Body of pancreas (tissue), 4 donors: ENCODE measurements at regions not wholly inside any gene's neighbourhood (a gene's known extent, or its start where the extent isn't known, plus 50 kb on each side); places are given as distances from the start of the nearest gene placed in this dataset.

Experiments used
- ATAC-seq: fragments of 150-250 bp; one replicate; pipeline ENCODE4 v1.9.1; 2016
- DNase-seq, 4 donors: peaks; one replicate each; pipeline ENCODE4 v3.0.0-alpha.2; 2019
- H3K27ac ChIP-seq, 4 donors: fragments of 200-600 bp; sonication (generic); 1 replicate in 3 of 4; 2 replicates in 1 of 4; pipeline versions ENCODE4 v1.5.1 to v1.6.1; 2016 to 2019; ENCODE audit warnings: mild to moderate bottlenecking in 1 of 4, mixed read lengths in 1 of 4, moderate library complexity in 1 of 4
- H3K27me3 ChIP-seq, 2 donors: fragments of 200-600 bp; sonication (generic); one replicate each; pipeline ENCODE4 v1.6.0; 2016; ENCODE audit warnings: mild to moderate bottlenecking in 1 of 2
- H3K36me3 ChIP-seq, 2 donors: fragments of 200-600 bp; sonication (generic); replicated peaks in 1 of 2; 2 replicates each; pipeline ENCODE4 v1.5.1; 2016; ENCODE audit warnings: low read depth in 2 of 2; ENCODE audit not compliant: insufficient read depth in 1 of 2
- H3K4me1 ChIP-seq: fragments of 200-600 bp; sonication (generic); one replicate; pipeline ENCODE4 v1.6.0; 2016
- H3K4me3 ChIP-seq, 2 donors: fragments of 200-600 bp; sonication (generic); 1 replicate in 1 of 2; 2 replicates in 1 of 2; pipeline ENCODE4 v1.5.1; 2016 to 2019
- H3K9me3 ChIP-seq, 3 donors: fragments of 200-600 bp; sonication (generic); 1 replicate in 2 of 3; 2 replicates in 1 of 3; pipeline ENCODE4 v1.5.1; 2016
- POLR2A ChIP-seq, 3 donors: fragments of 450-650 bp; IDR thresholded peaks; one replicate each; pipeline ENCODE4 v1.6.1; 2016; ENCODE audit warnings: antibody characterized with exemption in 3 of 3, mild to moderate bottlenecking in 2 of 3
- WGBS, 2 donors: methylation state at CpG; one replicate each; pipeline ENCODE4 v1.1.5; 2017; 5-methylcytosine and 5-hydroxymethylcytosine counted together
- intact Hi-C: fragments of 100-400 bp; cut with DNase I; formaldehyde crosslinking; loops from one replicate; pipeline ENCODE4 v1.15.1; 2023
- TF ChIP-seq, protein P1 (sequence below), 7 experiments: fragments of 450-650 bp in 4 of 7; fragments of 200-600 bp in 3 of 7; sonication (generic) in 3 of 7; IDR thresholded peaks; one replicate each; pipeline ENCODE4 v1.5.1; 2016 to 2019; ENCODE audit warnings: antibody characterized with exemption in 7 of 7

DNA sequence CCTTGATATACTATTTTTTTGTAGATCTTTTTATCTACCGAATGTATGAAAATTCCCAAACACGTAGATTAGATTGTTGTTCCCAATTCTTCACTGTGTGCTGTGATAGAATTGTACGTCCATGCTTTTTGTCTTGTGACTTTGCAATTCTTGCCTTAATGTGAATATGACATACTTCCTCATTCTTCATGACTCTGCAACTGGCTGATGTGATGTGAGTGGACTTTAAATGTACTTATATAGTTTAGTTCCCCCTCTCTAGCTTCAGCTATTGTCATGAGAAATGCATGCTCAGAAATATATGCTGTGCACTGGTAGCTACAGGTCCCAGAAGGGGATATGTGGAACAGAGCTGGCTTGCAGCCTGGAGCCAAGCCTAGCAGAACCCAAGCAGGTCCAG, 89.4 kb downstream of the FTHL17 start:
- H3K4me1 ChIP-seq = no peaks in the 10 kb centered on the region
- H3K9me3 ChIP-seq = no peaks in the 10 kb centered on the region
- intact Hi-C loops = no loop called here
- ATAC-seq = no peak
- no peaks in the 10 kb centered on the region for H3K36me3 ChIP-seq
- H3K27ac ChIP-seq = no peak overlapping the region
- no peak for DNase-seq
- TF ChIP-seq, protein P1, sequence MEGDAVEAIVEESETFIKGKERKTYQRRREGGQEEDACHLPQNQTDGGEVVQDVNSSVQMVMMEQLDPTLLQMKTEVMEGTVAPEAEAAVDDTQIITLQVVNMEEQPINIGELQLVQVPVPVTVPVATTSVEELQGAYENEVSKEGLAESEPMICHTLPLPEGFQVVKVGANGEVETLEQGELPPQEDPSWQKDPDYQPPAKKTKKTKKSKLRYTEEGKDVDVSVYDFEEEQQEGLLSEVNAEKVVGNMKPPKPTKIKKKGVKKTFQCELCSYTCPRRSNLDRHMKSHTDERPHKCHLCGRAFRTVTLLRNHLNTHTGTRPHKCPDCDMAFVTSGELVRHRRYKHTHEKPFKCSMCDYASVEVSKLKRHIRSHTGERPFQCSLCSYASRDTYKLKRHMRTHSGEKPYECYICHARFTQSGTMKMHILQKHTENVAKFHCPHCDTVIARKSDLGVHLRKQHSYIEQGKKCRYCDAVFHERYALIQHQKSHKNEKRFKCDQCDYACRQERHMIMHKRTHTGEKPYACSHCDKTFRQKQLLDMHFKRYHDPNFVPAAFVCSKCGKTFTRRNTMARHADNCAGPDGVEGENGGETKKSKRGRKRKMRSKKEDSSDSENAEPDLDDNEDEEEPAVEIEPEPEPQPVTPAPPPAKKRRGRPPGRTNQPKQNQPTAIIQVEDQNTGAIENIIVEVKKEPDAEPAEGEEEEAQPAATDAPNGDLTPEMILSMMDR (IDR thresholded peaks at IDR 0.05) = no peak
- no peak for TF ChIP-seq POLR2A (IDR thresholded peaks at IDR 0.05)
- 79 to 84% methylated on average over 3 of the region's 3 CpGs for WGBS, 2 donors
- H3K4me3 ChIP-seq = no peak overlapping the region
- no peaks in the 10 kb centered on the region for H3K27me3 ChIP-seq

GRCh38 chrX:30981968-30982367, 89.9 kb downstream of the FTHL17 start:
- Histone ChIP-seq H3K4me1 (no peaks in the 10 kb centered on the region), H3K27me3 (no peaks in the 10 kb centered on the region), H3K36me3 (no peaks in the 10 kb centered on the region), H3K4me3 (no peak overlapping the region), H3K9me3 (no peaks in the 10 kb centered on the region), H3K27ac (no peak overlapping the region)
- DNase-seq = no peak
- 93 to 100% methylated on average over 2 of the region's 2 CpGs for WGBS, 2 donors
- intact Hi-C loops = no loop called here
- TF ChIP-seq, protein P1 (IDR thresholded peaks at IDR 0.05) = no peak
- TF ChIP-seq POLR2A (IDR thresholded peaks at IDR 0.05) = no peak
- ATAC-seq = no peak

GRCh38 chrX:30979271-30979670, 90.2 kb upstream of the TAB3 start:
- ATAC-seq = no peak
- H3K4me3 ChIP-seq = no peak overlapping the region
- no peaks in the 10 kb centered on the region for H3K4me1 ChIP-seq
- TF ChIP-seq POLR2A (IDR thresholded peaks at IDR 0.05) = no peak
- TF ChIP-seq, protein P1 (IDR thresholded peaks at IDR 0.05) = no peak
- 60 to 62% methylated on average over 1 of the region's 1 CpG for WGBS, 2 donors
- no peaks in the 10 kb centered on the region for H3K27me3 ChIP-seq
- H3K27ac ChIP-seq = no peak overlapping the region
- H3K9me3 ChIP-seq = no peaks in the 10 kb centered on the region
- H3K36me3 ChIP-seq = no peaks in the 10 kb centered on the region
- intact Hi-C loops = no loop called here
- DNase-seq = no peak

- Histone ChIP-seq H3K9me3 (no peaks in the 10 kb centered on the region), H3K27ac (no peak overlapping the region), H3K4me3 (no peak overlapping the region), H3K36me3 (no peaks in the 10 kb centered on the region), H3K4me1 (no peaks in the 10 kb centered on the region), H3K27me3 (no peaks in the 10 kb centered on the region)
- TF ChIP-seq, protein P1 (IDR thresholded peaks at IDR 0.05) = no peak
- TF ChIP-seq POLR2A (IDR thresholded peaks at IDR 0.05) = no peak
- ATAC-seq (no peak), DNase-seq (no peak)
- intact Hi-C loops = no loop called here
Observed at GRCh38 chrX:30975467-30975866, 86.4 kb upstream of the TAB3 start.

- Histone ChIP-seq H3K27ac (no peak overlapping the region), H3K4me1 (no peaks in the 10 kb centered on the region), H3K9me3 (no peaks in the 10 kb centered on the region), H3K27me3 (no peaks in the 10 kb centered on the region), H3K36me3 (no peaks in the 10 kb centered on the region), H3K4me3 (no peak overlapping the region)
- 54 to 60% methylated on average over 5 of the region's 5 CpGs for WGBS, 2 donors
- no peak for ATAC-seq
- DNase-seq = no peak
- intact Hi-C loops = no loop called here
- TF ChIP-seq, protein P1 (IDR thresholded peaks at IDR 0.05) = no peak
- TF ChIP-seq POLR2A (IDR thresholded peaks at IDR 0.05) = no peak
Observed at GRCh38 chrX:30973784-30974427, 84.9 kb upstream of the TAB3 start.
